ENCODE measurements at regions not wholly inside any gene's neighbourhood (a gene's known extent, or its start where the extent isn't known, plus 50 kb on each side); places are given as distances from the start of the nearest gene placed in this dataset.

- Mint-ChIP-seq H3K9me3 (peaks cover 3 to 40% (median 11%) of the 10 kb centered on the region in 6 donors), H3K27me3 (ENCODE audit: low read depth in 3 of 3) (peaks cover 0 to 2% (median 0%) of the 10 kb centered on the region in 3 donors), H3K36me3 (no peaks in the 10 kb centered on the region), H3K4me3 (no peak overlapping the region), H3K27ac (no peak overlapping the region), H3K4me1 (no peaks in the 10 kb centered on the region)
- no peak for DNase-seq
These were observed 388.1 kb downstream of the NOVA1 start for GRCh38 chr14:26209699-26210098.

- Mint-ChIP-seq H3K9me3 (peaks cover 8 to 41% (median 19%) of the 10 kb centered on the region in 6 donors), H3K27ac (no peak overlapping the region), H3K27me3 (ENCODE audit: low read depth in 3 of 3) (peaks cover 2 to 5% (median 2%) of the 10 kb centered on the region in 3 donors), H3K36me3 (no peaks in the 10 kb centered on the region), H3K4me3 (no peak overlapping the region), H3K4me1 (no peaks in the 10 kb centered on the region)
- DNase-seq, result no peak
These were observed 391.2 kb downstream of the NOVA1 start for GRCh38 chr14:26206640-26207039.

GRCh38 chr14:26204728-26205479 lies 392.9 kb downstream of the NOVA1 start:
- Mint-ChIP-seq H3K27ac (no peak overlapping the region), H3K36me3 (no peaks in the 10 kb centered on the region), H3K4me3 (no peak overlapping the region)

GRCh38 chr14:26204366-26204727 lies 393.5 kb downstream of the NOVA1 start:
- Mint-ChIP-seq H3K4me3 (no peak overlapping the region), H3K27me3 (ENCODE audit: low read depth in 3 of 3) (peaks cover 2 to 5% (median 2%) of the 10 kb centered on the region in 3 donors), H3K4me1 (no peaks in the 10 kb centered on the region), H3K27ac (no peak overlapping the region), H3K9me3 (peaks cover 10 to 44% (median 18%) of the 10 kb centered on the region in 6 donors), H3K36me3 (no peaks in the 10 kb centered on the region)
- DNase-seq, result no peak

More at GRCh38 chr14:26204728-26205479, 392.9 kb downstream of the NOVA1 start:
- Mint-ChIP-seq H3K27me3 (ENCODE audit: low read depth in 3 of 3) (peaks cover 2 to 5% (median 2%) of the 10 kb centered on the region in 3 donors), H3K4me1 (no peaks in the 10 kb centered on the region), H3K9me3 (peaks cover 10 to 41% (median 19%) of the 10 kb centered on the region in 6 donors)
- DNase-seq, result no peak

GRCh38 chr14:26200687-26201086 lies 397.1 kb downstream of the NOVA1 start:
- H3K27me3 Mint-ChIP-seq (ENCODE audit: low read depth in 3 of 3), result peaks cover 0 to 7% (median 2%) of the 10 kb centered on the region in 3 donors
- peaks cover 6 to 53% (median 16%) of the 10 kb centered on the region in 6 donors for H3K9me3 Mint-ChIP-seq
- no peak overlapping the region for H3K27ac Mint-ChIP-seq
- no peak overlapping the region for H3K4me3 Mint-ChIP-seq
- DNase-seq, result no peak
- H3K36me3 Mint-ChIP-seq, result no peaks in the 10 kb centered on the region
- no peaks in the 10 kb centered on the region for H3K4me1 Mint-ChIP-seq

GRCh38 chr14:26199590-26200370 lies 398.1 kb downstream of the NOVA1 start:
- Mint-ChIP-seq H3K27me3 (ENCODE audit: low read depth in 3 of 3) (peaks cover 0 to 7% (median 2%) of the 10 kb centered on the region in 3 donors), H3K4me3 (no peak overlapping the region), H3K36me3 (no peaks in the 10 kb centered on the region), H3K27ac (no peak overlapping the region), H3K9me3 (peaks cover 6 to 53% (median 13%) of the 10 kb centered on the region in 6 donors), H3K4me1 (no peaks in the 10 kb centered on the region)
- no peak for DNase-seq

GRCh38 chr14:26199096-26199495 lies 398.7 kb downstream of the NOVA1 start:
- no peaks in the 10 kb centered on the region for H3K36me3 Mint-ChIP-seq
- no peaks in the 10 kb centered on the region for H3K4me1 Mint-ChIP-seq
- H3K4me3 Mint-ChIP-seq, result no peak overlapping the region
- H3K27ac Mint-ChIP-seq, result no peak overlapping the region
- no peak for DNase-seq
- H3K27me3 Mint-ChIP-seq (ENCODE audit: low read depth in 3 of 3), result peaks cover 0 to 7% (median 0%) of the 10 kb centered on the region in 3 donors
- H3K9me3 Mint-ChIP-seq, result peaks cover 4 to 55% (median 13%) of the 10 kb centered on the region in 6 donors

- Mint-ChIP-seq H3K27ac (no peak overlapping the region), H3K4me3 (no peak overlapping the region), H3K27me3 (ENCODE audit: low read depth in 3 of 3) (peaks cover 0 to 6% (median 0%) of the 10 kb centered on the region in 3 donors), H3K36me3 (peaks cover 0 to 4% (median 0%) of the 10 kb centered on the region in 3 donors), H3K4me1 (no peaks in the 10 kb centered on the region), H3K9me3 (peaks cover 2 to 56% (median 15%) of the 10 kb centered on the region in 6 donors)
- DNase-seq, result no peak
These were observed 403.0 kb downstream of the NOVA1 start for GRCh38 chr14:26194816-26195215.

GRCh38 chr14:26191671-26192070 lies 406.2 kb downstream of the NOVA1 start:
- Mint-ChIP-seq H3K27me3 (ENCODE audit: low read depth in 3 of 3) (peaks cover 0 to 4% (median 0%) of the 10 kb centered on the region in 3 donors), H3K4me1 (no peaks in the 10 kb centered on the region), H3K9me3 (peaks cover 2 to 45% (median 16%) of the 10 kb centered on the region in 6 donors), H3K4me3 (no peak overlapping the region), H3K27ac (no peak overlapping the region), H3K36me3 (peaks cover 0 to 4% (median 0%) of the 10 kb centered on the region in 3 donors)
- DNase-seq, result no peak

- H3K4me1 Mint-ChIP-seq, result no peaks in the 10 kb centered on the region
- DNase-seq, result no peak
- peaks cover 2 to 40% (median 14%) of the 10 kb centered on the region in 6 donors for H3K9me3 Mint-ChIP-seq
- H3K36me3 Mint-ChIP-seq, result peaks cover 0 to 4% (median 0%) of the 10 kb centered on the region in 3 donors
- H3K4me3 Mint-ChIP-seq, result no peak overlapping the region
- no peak overlapping the region for H3K27ac Mint-ChIP-seq
- peaks cover 0 to 4% (median 0%) of the 10 kb centered on the region in 3 donors for H3K27me3 Mint-ChIP-seq (ENCODE audit: low read depth in 3 of 3)
These were observed 406.7 kb downstream of the NOVA1 start for GRCh38 chr14:26191123-26191522.

- no peaks in the 10 kb centered on the region for H3K4me1 Mint-ChIP-seq
- no peak overlapping the region for H3K4me3 Mint-ChIP-seq
- H3K9me3 Mint-ChIP-seq, result peaks cover 2 to 38% (median 13%) of the 10 kb centered on the region in 6 donors
- DNase-seq, result no peak
- H3K27ac Mint-ChIP-seq, result no peak overlapping the region
- peaks cover 0 to 4% (median 0%) of the 10 kb centered on the region in 3 donors for H3K36me3 Mint-ChIP-seq
- H3K27me3 Mint-ChIP-seq (ENCODE audit: low read depth in 3 of 3), result peaks cover 0 to 4% (median 0%) of the 10 kb centered on the region in 3 donors
These were observed 407.2 kb downstream of the NOVA1 start for GRCh38 chr14:26190646-26191045.

- H3K36me3 Mint-ChIP-seq, result peaks cover 0 to under 1% (median 0%) of the 10 kb centered on the region in 3 donors
- no peak for DNase-seq
- peaks cover 0 to 36% (median 8%) of the 10 kb centered on the region in 6 donors for H3K9me3 Mint-ChIP-seq
- peaks cover 0 to 4% (median 0%) of the 10 kb centered on the region in 3 donors for H3K27me3 Mint-ChIP-seq (ENCODE audit: low read depth in 3 of 3)
- H3K4me3 Mint-ChIP-seq, result no peak overlapping the region
- no peaks in the 10 kb centered on the region for H3K4me1 Mint-ChIP-seq
- H3K27ac Mint-ChIP-seq, result no peak overlapping the region
These were observed 409.7 kb downstream of the NOVA1 start for GRCh38 chr14:26187996-26188620.

- no peaks in the 10 kb centered on the region for H3K4me1 Mint-ChIP-seq
- DNase-seq, result no peak
- H3K9me3 Mint-ChIP-seq, result peaks cover 5 to 47% (median 7%) of the 10 kb centered on the region in 6 donors
- H3K36me3 Mint-ChIP-seq, result peaks cover 0 to 4% (median 0%) of the 10 kb centered on the region in 3 donors
- no peaks in the 10 kb centered on the region for H3K27me3 Mint-ChIP-seq (ENCODE audit: low read depth in 3 of 3)
- H3K4me3 Mint-ChIP-seq, result no peak overlapping the region
- H3K27ac Mint-ChIP-seq, result no peak overlapping the region
These were observed 417.6 kb downstream of the NOVA1 start for GRCh38 chr14:26180221-26180620.
